GM18867 (cell line): ENCODE measurements at regions not wholly inside any gene's neighbourhood (a gene's known extent, or its start where the extent isn't known, plus 50 kb on each side); places are given as distances from the start of the nearest gene placed in this dataset.
"Not testable (repeated sequence)": the region's sequence is repeated elsewhere in the genome, so short reads cannot be mapped to it uniquely, and the experiment has no call there.

Experiments used
- ATAC-seq: cut with Tn5 transposase; IDR thresholded peaks from one replicate; pipeline ENCODE4 v1.9.1; 2021; ENCODE audit warnings: mild to moderate bottlenecking, moderate library complexity; ENCODE audit not compliant: unreplicated experiment

DNA sequence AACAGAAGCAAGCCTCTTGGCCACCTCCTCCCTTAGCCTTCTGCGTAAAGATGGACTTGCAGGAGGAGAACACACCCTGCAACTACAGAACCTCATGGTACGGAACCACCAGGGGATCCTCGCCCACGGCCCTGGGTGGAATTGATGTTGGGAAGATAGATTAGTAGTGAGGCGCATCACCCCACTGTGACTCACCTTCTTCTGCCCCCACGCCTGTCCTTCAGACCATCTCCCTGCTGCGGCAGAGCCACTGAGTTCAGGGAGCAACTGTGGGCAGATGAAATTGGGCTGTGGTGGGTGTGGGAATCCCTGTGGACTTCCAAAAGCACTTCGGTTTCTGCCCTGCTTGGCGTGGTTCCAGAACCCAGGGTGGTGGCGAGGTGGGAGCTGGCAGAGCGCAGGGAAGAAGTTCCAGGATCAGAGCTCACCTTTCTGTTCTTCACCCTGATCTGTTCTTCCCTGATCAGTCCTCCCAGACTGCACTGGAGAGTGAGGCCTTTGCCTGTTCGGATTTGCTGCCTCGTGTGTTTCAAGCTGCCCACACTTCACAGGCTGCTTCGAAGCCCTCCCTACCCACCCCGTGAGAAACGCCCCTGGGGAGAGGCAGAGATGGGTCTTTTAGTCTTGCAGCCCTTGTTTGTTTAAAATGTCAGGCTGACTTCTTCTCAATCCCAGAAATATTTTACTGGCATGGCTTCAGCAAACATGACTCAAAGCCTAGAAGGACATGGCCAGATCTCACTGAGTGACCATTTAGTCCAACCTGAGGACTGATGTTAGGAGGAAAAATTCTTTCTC, 92.8 kb upstream of the MLN start:
- no peak for ATAC-seq

DNA sequence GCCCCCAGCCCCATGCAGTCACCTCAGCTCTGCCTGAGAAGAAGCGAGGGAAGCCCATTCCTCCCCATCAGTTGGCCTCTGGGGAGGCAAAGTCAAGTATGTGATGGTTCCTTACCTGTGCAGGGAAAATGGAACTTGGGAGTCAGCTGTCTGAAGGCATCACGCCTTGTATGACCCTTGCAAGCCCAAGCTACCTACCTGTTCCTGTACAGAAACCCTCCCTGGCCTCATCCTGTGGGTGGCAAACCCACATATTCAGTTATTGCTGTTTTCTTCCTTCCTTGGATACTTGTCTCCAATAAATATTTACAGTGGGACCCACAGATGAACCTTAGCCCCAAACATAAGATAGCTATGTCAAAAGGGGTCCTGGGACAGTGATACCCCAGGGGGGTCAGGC, 92.2 kb upstream of the MLN start:
- ATAC-seq: no peak

DNA sequence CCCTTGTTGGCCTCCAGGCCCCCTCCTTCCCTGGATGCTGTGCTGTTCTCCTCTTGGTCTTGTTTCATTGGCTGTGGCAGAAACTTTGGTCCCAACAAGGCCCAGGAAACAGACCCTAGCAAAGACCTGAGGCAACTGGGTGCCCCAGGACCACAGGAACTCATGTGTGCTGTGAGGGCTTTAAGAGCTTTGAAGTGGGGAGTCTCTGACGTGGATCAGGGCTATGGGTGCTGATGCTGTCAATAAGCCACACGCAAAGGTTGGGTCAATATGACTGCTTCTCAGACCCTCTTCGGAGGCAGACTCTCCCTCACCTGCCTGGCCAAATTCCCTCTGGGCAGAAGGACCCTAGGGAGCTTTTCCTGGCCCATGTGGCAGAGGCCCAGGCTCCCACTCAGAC, 91.5 kb upstream of the MLN start:
- no peak for ATAC-seq

DNA sequence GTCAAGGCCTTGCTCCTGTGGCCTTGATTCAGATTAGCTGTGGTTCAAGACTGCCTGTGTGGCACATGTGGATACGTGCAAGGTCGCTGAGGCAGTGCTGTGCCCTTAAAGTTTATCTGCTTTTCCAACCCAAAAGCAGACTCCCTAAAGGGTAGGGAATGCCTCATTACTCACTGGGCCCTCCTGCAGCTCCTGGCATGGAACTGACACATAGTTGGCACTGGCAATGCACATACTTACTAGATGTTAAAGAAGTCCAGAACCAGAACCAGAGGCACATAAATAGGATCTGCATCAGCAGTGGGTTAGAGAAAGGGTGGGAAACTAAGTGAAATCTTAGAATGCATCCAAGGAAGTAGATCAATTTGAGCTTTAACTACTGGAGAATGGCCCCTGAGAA, 90.6 kb upstream of the MLN start:
- no peak for ATAC-seq

DNA sequence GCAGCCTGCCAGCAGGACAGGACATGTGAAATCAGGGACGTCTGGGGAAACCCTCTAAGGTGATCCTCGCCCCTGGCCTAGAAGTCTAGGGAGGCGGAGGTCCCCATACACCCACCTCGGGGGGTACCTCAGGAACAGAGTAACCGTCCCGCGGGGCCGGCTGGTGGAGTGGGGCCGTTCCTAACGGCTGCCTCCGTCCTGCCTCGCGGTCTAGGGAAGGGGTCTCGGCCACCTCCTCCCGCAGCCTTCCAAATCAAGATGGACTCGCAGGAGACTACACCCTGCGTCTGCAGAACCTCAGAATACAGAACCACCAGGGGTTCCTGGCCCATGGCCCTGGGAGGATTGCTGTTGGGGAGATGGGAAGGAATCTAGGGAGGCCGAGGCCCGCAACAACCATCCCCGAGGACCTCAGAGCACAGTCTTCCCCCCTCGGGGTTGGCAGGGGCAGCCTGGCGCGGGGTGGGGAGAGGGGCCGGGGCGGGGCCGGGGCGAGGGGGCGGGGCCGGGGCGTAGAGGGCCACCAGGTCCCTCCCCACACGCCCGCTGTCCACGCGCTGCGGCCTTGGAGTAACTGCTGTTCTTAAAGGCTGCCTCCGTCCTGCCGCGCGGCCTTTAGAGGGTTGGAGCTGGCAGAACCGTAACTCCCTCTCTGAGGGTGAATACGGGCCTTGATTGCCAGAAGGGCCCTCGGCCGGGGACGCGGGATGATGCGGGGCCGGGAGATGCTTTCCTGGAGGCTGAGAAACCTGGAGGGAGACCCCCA, 89.0 kb upstream of the MLN start:
- ATAC-seq: no peak

DNA sequence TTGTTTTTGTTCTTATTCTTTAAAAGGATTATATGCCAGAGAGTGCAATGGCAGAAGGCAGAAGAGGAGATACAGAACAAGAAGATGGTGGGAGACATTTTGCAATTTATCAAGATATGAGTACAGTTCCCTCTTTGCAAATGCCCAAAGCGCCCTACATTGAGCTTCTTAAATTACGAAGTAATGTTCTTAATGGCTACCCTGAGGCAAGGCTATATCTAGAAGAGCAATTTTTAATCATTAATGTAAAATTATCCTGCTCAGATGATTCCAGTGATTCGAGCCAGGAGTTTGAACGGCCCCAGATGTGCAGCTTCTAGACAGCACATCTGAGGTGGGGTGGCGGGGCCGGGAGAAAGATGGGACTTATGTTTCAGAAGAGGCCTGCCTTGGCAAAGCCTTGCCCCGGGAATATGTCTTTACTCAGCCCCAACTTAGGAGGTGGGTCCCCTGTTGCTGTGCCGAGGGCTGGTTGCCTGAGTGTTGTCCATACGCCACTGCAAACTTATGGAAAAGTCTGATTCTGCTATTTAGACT, 84.9 kb upstream of the MLN start:
- ATAC-seq: no peak

DNA sequence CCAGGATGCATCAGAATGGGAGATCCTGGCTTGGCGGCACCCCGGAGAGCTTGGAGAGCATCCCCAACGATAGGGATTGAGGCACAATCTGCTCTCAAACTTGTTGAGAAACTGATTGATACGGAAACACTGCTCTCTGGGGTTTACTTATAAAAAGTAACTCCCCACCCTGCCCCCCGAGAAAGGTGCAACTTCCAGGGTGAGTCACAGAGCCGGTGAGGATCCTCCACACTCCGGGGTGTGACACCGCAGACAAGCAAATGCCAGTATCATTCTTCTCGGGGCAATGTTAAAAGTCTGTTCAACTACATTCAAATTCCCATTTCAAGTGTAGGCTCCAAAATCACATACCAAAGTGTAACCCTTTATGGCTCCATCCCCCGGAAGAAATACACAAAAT, 84.4 kb upstream of the MLN start:
- no peak for ATAC-seq

DNA sequence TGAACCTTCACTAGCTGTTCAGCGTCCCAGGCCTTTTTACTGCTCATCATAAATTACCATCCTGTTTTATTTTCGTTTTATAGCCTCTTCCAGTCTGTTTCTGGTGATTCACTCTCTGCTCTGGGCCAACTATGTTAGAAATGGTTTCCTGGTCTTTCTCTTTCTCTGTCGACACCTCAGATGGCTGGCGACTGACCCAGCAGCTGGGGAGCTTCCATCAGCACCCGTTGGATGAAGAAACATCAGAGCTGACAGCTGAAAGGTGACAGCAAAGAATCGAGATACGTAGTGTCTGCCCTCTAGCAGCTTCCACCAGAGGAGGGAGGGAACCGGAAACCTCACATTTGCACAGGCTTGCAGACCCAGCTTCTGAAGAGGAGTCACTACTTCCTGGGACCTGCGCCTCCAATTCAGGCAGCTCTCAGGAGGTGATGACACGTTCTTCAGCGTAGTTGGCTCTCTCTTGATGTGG, 82.9 kb upstream of the MLN start:
- no peak for ATAC-seq

DNA sequence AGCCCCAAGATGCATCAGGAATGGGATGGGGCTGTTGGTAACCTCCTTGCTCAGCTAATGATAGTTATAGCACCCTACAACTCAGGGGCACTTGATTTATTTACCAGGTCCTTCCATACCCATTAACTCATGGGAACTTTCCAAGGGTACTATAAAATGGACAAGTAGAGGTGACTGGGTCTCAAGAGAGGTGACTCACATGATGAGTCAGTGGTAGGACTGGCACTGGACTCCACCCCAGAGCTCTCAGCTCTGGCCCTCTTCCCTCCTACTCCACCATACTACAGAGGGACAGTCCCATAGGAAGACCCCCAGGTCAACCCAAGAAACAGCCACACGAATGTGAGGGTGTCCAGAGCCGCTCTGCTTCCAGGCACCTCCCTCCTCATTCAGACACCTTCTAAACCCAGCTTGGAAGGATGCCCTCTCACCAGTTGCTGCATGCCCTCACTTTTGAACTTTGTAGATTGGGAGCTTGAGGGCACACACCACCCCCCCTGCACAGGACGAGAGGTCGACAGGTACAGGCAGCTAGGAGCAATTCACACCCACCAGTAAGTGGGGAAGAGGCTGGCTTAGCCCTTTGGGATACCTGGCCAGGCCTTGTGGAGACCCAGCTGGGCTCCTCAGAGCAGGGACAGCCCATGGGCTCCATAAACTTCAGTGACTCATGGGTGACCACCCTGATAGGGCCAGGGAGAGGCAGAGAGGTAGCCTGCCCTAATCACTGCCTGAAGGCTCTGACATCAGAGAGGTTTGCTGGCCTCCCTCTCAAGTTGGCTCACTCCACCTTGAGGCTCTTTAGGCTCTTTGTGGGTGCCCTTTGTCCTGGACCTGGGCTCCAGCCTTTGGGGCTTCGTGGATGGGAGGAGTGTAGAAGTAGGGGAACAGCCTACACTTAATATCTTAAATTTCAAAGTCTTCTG, 81.6 kb upstream of the MLN start:
- ATAC-seq: no peak

DNA sequence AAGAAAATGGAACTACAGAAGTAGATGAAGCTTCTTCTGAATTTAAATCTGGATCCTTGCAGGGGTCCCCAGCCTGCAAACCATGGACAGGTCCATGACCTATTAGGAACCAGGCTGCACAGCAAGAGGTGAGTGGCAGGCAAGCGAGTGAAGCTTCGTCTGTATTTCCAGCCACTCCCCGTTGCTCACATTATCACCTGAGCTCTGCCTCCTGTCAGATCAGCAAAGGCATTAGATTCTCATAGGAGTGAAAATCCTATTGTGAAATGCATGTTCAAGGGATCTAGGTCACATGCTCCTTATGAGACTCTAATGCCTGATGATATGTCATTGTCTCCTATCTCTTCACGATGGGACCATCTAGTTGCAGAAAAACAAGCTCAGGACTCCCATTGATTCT, 79.8 kb upstream of the MLN start:
- not testable (repeated sequence) for ATAC-seq

DNA sequence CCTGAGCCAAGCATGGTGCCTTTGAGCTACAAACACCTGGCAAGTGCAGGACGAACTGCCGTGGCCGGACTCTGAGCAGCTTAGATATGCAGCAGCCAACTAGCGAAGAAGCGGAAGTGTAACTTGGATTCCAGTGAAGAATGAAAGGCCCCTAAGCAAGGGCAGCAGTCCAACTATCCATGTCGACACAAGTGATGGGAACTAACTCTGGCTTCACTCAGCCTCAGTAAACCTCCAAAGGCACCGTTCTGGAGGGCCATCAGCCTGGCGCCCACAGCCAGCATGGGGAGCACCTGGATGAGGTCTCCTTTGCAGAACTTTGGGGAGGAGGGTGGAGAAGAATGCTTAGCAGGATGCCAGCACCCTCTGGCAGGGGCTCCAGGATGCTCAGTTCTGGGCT, 78.4 kb upstream of the MLN start:
- ATAC-seq: no peak

DNA sequence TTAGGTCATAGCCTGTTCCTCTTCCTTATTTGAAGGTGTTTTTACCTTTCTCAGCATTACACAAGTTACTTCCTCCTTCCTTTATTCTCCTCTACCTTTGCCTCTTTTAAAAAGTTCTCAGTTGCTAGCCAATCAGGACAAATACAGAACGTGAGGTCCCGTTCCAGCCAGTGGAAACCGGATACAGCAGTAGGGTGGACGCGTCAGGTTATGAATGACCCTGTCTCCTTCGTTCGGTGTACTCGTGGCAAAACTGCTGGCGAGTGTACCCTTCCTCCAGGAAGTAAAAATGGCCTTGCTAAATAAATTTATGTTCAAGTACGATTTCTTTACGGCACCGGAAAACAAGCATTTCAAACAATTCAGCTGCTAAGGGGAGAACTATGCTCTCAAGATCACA, 77.0 kb upstream of the MLN start:
- no peak for ATAC-seq

DNA sequence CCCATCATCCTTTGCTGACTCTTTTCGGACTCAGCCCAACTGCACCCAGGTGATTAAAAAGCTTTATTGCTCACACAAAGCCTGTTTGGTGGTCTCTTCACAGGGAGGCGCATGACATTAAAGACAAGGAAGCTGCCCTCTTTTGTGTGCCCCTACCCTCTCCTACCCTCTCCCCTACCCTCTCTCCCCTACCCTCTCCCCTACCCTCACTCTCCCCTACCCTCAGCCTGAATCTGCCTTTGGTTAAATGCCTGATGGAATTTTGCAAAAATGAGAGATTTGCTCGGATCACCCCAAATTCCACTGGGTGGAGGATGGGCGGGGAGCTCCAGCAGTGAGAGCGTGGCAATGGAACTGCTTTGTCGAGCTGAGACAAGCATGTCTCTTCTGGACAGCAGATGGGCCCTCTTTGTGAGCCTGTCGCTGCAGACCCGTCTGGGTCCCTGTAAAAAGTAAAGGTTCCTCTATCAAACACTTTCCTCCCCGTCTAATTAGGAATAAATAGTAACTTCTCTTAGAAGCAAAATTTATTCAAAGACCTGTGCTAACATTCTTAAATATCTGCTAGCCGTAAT, 76.4 kb upstream of the MLN start:
- no peak for ATAC-seq

DNA sequence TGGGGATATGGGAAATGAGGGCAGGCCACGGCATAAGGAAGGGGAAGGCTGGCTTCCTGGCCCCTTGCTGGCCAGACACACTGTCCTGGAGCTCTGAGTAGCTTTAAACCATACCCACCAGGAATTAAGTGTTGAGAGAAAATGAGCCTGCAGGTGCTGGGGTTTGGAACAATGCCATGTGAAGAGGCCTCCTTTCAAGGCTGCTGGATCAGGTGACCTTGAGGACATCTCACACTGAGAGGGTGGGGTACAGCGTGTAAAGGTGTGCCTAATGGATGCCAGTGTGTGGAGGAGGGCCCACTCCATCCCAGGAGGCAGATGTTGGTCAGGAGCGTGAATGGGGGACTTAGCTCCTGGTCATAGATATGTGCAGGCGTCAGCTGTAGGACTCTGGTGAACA, 74.8 kb upstream of the MLN start:
- no peak for ATAC-seq

DNA sequence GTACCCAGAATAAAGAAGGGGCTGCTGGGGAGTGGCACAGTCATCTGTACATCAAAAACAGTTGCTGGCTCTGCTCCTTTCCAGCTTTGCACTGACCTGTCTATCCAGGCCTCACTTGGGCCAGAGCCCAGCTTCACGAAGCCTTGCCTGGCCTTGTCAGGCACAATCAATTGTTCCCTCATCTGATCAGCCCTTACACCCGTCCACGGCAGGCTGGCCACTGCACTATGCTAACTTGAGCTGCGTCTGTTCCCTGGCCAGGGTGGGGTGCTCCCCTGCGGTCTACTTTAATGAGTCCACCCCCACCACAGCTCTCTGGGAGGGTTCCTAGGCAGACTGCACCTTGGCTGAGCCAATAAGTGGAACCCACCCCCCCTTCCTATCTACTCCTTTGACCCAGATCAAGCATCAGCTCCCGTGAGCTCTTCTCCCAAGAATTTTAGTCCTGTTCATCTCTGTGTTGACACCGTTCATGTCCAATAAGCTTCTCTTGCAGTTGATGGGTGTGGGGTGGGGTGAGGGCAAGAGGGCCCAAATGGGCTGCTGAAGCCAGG, 74.3 kb upstream of the MLN start:
- ATAC-seq: no peak

DNA sequence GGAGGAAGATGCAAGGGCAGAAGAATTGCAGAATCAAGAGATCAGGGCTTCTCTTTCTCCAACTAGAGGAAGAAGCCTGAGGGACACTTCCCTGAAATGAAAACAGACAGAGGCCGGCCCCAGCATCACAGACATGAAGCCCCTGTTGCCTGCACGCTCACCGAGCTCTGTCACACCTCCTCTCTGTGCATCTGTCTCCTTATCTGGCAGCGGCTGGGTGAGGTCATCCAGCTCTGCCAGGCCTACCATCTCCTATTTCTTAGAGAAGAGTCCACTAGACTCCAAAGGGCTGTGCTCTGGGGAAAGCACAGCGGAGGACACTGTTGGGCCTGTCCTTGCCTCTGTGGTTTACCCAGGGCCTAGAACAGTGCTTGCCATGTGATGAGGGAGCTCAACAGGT, 71.9 kb upstream of the MLN start:
- no peak for ATAC-seq

DNA sequence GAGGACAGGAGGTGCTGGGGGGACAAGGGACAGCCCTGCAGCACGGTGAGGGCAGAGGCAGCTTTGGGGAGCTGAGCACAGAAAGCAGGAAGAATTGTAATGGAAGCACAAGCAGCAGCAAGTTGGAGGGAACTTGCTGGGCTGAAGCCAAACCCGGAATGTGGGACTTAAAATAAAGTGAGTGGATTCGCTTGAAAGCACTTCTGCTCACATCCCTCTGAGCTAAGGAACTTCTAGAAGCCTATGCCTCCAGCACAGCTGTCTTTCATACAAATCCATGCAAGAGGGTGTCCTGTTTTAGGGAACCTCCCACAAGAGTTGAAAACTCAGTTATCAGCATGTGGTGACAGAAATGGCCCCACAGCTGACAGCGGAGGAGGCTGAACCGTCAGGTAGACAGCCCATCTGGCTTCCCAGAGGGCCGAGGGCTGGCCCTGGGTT, 71.4 kb upstream of the MLN start:
- no peak for ATAC-seq

DNA sequence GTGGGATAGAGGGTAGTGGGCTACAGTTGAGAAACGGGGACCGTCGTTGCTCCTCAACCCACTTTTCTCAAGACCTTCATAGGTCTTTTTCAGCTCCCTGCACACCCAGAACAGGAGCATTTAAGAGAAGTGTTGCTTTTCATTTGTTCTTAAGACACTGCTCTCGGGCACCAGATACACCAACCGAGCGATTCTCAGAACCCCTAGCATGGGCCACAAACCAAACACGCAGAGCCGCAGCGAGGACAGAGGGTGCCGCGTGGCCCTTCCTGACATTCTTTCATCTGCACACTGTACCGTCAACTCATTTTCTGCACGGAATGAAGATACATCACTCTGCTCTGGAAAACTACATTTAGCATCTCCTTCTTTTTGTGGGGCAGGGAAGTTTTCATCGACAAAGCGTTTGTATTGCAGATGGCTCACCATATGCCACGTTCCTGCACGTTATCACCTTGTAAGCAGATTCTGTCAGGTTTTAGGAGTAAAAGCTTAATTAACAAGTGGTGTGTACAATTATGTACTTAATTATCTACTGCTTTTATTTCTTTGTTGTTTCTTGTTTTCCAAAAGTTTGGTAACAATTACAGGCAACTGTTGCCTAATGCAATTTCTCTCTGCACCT, 70.4 kb upstream of the MLN start:
- ATAC-seq: no peak

DNA sequence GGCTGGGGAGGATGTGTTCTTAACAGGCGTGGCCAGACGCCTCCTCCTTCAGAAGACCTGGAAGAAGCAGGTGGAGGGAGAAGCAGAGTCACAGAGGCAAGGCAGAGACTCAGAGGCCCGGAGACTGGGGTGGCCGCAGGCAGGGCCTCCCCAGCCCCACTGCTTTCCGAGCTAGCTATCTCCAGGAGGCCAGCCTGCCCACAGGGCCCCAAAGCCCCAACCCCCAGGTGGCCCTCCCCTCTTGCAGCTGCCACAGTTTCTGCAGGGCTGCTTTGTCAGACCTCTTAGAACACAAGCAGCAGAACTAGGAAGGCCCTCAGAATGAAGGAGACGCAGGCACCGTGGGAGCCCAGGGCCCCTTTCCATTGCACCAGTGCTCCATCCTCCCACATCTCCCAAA, 69.0 kb upstream of the MLN start:
- ATAC-seq: no peak
